Lower lobe of right lung (tissue), 2 donors: ENCODE measurements at regions not wholly inside any gene's neighbourhood (a gene's known extent, or its start where the extent isn't known, plus 50 kb on each side); places are given as distances from the start of the nearest gene placed in this dataset.

ENCODE experiments used
- ATAC-seq, 2 donors: fragments of 200-7000 bp; cut with Tn5 transposase; one replicate each; pipeline ENCODE4 v1.9.1; 2020 to 2022; ENCODE audit warnings: mild to moderate bottlenecking in 2 of 2, moderate library complexity in 2 of 2
- DNase-seq: peaks from one replicate; pipeline ENCODE4 v3.0.0-alpha.2; 2020
- H3K27ac ChIP-seq: fragments of 200-600 bp; one replicate; pipeline ENCODE4 v1.8.0; 2022
- H3K27me3 ChIP-seq: fragments of 200-600 bp; one replicate; pipeline ENCODE4 v1.8.0; 2022; ENCODE audit warnings: low read depth
- H3K36me3 ChIP-seq: fragments of 200-600 bp; one replicate; pipeline ENCODE4 v1.8.0; 2022; ENCODE audit warnings: mild to moderate bottlenecking
- H3K4me1 ChIP-seq: fragments of 200-600 bp; one replicate; pipeline ENCODE4 v1.8.0; 2022
- H3K4me3 ChIP-seq: fragments of 200-600 bp; one replicate; pipeline ENCODE4 v1.8.0; 2022; ENCODE audit warnings: mild to moderate bottlenecking
- H3K9me3 ChIP-seq: fragments of 200-600 bp; one replicate; pipeline ENCODE4 v1.8.0; 2022
- CTCF ChIP-seq: fragments of 200-600 bp; IDR thresholded peaks from one replicate; pipeline ENCODE4 v1.8.0; 2022; ENCODE audit warnings: antibody characterized with exemption, mild to moderate bottlenecking
- intact Hi-C: fragments of 100-400 bp; cut with DNase I; formaldehyde crosslinking; loops from one replicate; pipeline ENCODE4 v1.11.0; 2022
- donor health status: DM: no; HTN: yes; CAD: no; lungs with severe emphysema.

DNA sequence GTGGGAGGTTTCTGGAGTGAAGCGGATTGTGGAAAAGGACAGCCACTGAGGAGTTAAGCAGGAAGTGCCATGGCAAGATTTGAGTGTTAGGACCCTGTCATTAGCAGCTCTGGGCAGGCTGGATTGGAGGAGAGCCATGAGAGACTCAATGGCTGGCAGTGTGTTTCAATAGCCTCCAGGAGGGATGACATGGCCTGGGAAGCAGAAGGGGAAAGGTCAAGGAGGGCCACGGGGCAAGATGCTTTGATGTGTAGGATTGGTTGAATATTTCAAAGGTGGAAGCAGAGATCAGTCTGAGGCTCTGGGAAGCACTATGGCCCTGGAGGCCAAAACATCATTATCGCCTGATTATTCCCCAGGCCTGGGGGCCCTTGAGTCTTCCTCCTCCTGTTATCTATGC is 229.0 kb upstream of the HS6ST1 start:
- Histone ChIP-seq H3K4me1 (no peaks in the 10 kb centered on the region), H3K27ac (no peak overlapping the region), H3K36me3 (no peaks in the 10 kb centered on the region), H3K4me3 (no peak overlapping the region), H3K27me3 (no peaks in the 10 kb centered on the region), H3K9me3 (no peaks in the 10 kb centered on the region)
- intact Hi-C loops, result no loop called here
- ATAC-seq (no peak), DNase-seq (no peak)
- no peak for TF ChIP-seq CTCF

DNA sequence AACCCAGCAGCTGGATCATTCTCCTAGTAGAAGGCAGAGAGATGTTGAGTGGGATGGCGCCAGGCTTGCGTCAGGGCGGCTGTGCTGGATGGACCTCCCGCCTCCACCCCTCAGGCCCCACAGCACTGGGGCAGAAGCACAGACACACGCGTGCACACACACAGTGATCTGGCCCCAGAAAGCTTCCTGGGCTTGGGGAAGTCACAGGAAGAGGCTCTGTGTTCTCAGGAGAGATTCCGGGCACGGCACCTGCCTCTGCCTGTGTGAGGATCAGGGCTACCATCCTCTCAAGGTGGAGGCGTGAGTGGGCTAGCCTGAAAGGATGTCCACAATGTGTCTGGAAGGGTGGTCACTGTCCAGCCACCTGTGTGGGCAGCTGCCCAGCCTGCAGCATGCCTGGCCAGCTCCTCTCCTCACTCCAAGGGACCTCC is 229.8 kb upstream of the HS6ST1 start:
- Histone ChIP-seq H3K27ac (no peak overlapping the region), H3K4me1 (no peaks in the 10 kb centered on the region), H3K27me3 (no peaks in the 10 kb centered on the region), H3K4me3 (no peak overlapping the region), H3K36me3 (no peaks in the 10 kb centered on the region), H3K9me3 (no peaks in the 10 kb centered on the region)
- ATAC-seq, result no peak
- DNase-seq, result no peak
- TF ChIP-seq CTCF, result no peak
- intact Hi-C loops, result no loop called here

DNA sequence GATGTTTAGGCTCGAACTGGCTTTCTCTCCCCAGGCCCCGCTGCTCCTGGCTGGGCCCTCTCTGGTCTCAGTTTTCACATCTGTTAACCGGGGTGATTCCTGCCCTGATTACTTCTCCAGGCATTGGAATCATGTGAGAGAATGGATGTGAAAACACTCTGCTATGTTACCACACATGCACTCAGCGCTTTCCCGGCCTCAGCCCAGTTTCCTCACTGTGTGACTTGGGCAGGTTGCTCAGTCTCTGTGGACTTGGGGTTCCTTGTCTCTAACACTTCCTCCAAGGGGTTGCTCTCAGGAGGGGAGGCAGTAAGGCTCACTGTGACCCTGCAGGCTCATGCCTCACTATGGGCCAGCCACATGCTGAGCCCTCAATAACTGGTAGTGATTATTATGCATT is 230.4 kb upstream of the HS6ST1 start:
- intact Hi-C loops, result no loop called here
- DNase-seq, result no peak

GRCh38 chr2:128549646-128550260 is 231.1 kb upstream of the HS6ST1 start:
- H3K4me3 ChIP-seq, result no peak overlapping the region
- no peak for DNase-seq
- no peak overlapping the region for H3K27ac ChIP-seq
- H3K27me3 ChIP-seq, result no peaks in the 10 kb centered on the region
- no peak for TF ChIP-seq CTCF
- ATAC-seq, result no peak
- intact Hi-C loops, result no loop called here
- H3K36me3 ChIP-seq, result no peaks in the 10 kb centered on the region
- no peaks in the 10 kb centered on the region for H3K9me3 ChIP-seq
- H3K4me1 ChIP-seq, result no peaks in the 10 kb centered on the region

More for the DNA sequence above, 230.4 kb upstream of the HS6ST1 start:
- ATAC-seq, result no peak
- Histone ChIP-seq H3K4me1 (no peaks in the 10 kb centered on the region), H3K9me3 (no peaks in the 10 kb centered on the region), H3K4me3 (no peak overlapping the region), H3K36me3 (no peaks in the 10 kb centered on the region), H3K27ac (no peak overlapping the region), H3K27me3 (no peaks in the 10 kb centered on the region)
- no peak for TF ChIP-seq CTCF

DNA sequence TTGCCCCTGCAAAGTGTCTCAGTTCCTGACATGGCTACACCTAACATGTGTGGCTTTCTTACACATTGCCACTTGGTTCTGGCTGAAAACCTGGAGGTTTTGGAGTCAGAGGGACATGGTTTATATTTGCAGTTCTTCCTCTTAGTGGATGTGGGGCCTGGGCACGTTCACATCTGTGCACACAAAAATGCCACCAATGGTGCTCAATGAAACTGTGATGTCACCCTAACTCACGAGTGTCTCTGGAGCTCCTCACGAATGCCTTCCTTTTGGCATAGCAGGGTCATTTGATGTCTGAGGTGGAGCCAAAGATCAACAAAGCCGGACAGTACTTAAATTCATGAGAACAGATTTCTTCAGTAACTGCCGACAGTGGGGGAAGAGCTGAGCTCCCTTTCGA is 231.7 kb upstream of the HS6ST1 start:
- no peak for TF ChIP-seq CTCF
- DNase-seq, result no peak
- Histone ChIP-seq H3K27ac (no peak overlapping the region), H3K27me3 (no peaks in the 10 kb centered on the region), H3K9me3 (no peaks in the 10 kb centered on the region), H3K4me3 (no peak overlapping the region), H3K4me1 (no peaks in the 10 kb centered on the region), H3K36me3 (no peaks in the 10 kb centered on the region)
- ATAC-seq, result no peak
- intact Hi-C loops, result no loop called here
